ENCODE measurements at regions not wholly inside any gene's neighbourhood (a gene's known extent, or its start where the extent isn't known, plus 50 kb on each side); places are given as distances from the start of the nearest gene placed in this dataset.
"Not testable (repeated sequence)": the region's sequence is repeated elsewhere in the genome, so short reads cannot be mapped to it uniquely, and the experiment has no call there.

DNA sequence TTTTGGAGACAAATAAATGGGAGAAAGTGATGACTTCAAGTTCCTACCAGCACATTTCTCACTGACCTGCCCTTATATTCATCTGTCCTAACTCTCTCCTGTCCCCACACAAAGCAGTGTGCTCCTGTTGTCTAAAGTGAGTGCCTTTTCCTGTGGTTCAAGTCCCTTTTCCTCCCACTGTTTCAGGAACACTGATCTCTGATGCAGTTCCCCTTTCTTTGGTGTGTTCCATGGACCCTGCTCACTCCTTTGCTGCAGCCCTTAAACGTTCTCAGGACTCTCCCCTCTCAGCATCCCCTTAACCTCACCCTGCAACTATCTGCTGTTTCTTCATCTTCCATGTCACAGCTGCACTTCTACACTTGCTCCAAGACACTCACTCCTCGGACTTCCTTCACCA is 195.8 kb upstream of the ETV3 start:
- no peak for DNase-seq (ENCODE audit: low read depth)
- TF ChIP-seq, protein P1, sequence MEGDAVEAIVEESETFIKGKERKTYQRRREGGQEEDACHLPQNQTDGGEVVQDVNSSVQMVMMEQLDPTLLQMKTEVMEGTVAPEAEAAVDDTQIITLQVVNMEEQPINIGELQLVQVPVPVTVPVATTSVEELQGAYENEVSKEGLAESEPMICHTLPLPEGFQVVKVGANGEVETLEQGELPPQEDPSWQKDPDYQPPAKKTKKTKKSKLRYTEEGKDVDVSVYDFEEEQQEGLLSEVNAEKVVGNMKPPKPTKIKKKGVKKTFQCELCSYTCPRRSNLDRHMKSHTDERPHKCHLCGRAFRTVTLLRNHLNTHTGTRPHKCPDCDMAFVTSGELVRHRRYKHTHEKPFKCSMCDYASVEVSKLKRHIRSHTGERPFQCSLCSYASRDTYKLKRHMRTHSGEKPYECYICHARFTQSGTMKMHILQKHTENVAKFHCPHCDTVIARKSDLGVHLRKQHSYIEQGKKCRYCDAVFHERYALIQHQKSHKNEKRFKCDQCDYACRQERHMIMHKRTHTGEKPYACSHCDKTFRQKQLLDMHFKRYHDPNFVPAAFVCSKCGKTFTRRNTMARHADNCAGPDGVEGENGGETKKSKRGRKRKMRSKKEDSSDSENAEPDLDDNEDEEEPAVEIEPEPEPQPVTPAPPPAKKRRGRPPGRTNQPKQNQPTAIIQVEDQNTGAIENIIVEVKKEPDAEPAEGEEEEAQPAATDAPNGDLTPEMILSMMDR (IDR thresholded peaks at IDR 0.05; ENCODE audit: low read depth, low read length, missing control alignments) = no peak
- H3K4me3 ChIP-seq (ENCODE audit: low read depth, low read length) = no peak overlapping the region

GRCh38 chr1:157330177-157330576 is 192.0 kb upstream of the ETV3 start:
- H3K4me3 ChIP-seq (ENCODE audit: low read depth, low read length); DNase-seq (ENCODE audit: low read depth): not testable (repeated sequence)

DNA sequence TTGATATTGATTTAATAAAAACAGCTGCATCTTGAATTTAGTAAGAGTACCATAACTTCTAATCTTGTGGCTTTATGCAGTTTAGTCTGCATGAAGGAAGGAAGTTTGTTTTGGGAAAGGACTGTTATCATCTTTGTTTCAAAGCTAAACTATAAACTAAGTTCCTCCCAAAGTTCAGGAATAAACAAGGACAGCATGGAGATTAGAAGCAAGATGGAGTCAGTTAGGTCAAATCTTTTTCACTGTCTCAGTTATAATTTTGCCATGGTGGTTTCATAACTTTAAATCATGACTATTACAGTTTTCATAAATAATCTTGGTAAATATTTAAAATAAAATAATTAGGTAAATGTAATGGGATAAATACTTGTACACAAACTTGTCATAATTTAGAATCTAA is 189.9 kb upstream of the ETV3 start:
- not testable (repeated sequence) for DNase-seq (ENCODE audit: low read depth)

GRCh38 chr1:157326173-157326859 is 188.1 kb upstream of the ETV3 start:
- H3K4me3 ChIP-seq (ENCODE audit: low read depth, low read length) = no peak overlapping the region
- DNase-seq (ENCODE audit: low read depth) = no peak
- TF ChIP-seq, protein P1 (IDR thresholded peaks at IDR 0.05; ENCODE audit: low read depth, low read length, missing control alignments) = no peak

More for the DNA sequence above, 189.9 kb upstream of the ETV3 start:
- not testable (repeated sequence) for H3K4me3 ChIP-seq (ENCODE audit: low read depth, low read length)

DNA sequence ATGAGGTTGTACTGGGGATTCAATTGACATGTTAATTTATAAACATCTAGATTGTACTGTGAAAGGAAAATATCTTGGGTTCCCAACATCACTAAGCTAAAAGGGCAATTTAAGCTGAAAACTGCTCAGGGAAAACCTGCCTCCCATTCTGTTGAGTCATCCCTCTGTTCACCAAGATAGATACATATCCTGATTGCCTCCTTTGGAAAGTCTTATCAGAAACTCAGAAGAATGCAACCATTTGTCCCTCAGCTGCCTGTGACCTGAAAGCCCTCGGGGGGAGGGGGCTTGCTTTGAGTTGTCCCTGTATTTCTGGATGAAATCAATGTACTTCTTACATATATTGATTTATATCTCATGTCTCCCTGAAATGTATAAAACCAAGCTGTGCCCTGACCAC is 187.0 kb upstream of the ETV3 start:
- TF ChIP-seq, protein P1 (IDR thresholded peaks at IDR 0.05; ENCODE audit: low read depth, low read length, missing control alignments) = no peak
- no peak for DNase-seq (ENCODE audit: low read depth)
- no peak overlapping the region for H3K4me3 ChIP-seq (ENCODE audit: low read depth, low read length)

DNA sequence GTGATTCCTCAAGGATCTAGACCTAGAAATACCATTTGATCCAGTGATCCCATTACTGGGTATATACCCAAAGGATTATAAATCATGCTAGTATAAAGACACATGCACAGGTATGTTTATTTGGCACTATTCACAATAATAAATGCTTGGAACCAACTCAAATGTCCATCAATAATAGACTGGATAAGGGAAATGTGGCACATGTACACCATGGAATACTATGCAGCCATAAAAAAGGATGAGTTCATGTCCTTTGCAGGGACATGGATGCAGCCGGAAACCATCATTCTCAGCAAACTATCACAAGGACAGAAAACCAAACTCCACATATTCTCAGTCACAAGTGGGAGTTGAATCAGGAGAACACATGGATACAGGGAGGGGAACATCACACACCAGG is 183.8 kb upstream of the ETV3 start:
- not testable (repeated sequence) for DNase-seq (ENCODE audit: low read depth); H3K4me3 ChIP-seq (ENCODE audit: low read depth, low read length)

DNA sequence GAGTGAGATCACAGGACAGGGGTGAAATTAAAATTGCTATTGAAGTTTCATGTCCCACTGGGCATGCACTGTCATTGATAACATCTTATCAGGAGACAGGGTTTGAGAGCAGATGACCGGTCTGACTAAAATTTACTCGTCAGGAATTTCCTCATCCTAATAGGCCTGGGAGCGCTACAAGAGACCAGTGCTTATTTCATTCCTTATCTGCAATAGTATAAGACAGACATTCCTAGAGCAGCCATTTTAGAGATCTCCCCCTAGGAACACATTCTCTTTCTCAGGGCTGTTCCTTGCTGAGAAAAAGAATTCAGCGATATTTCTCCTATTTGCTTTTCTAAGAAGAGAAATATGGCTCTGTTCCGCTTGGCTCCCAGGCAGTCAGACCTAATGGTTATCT is 181.4 kb upstream of the ETV3 start:
- H3K4me3 ChIP-seq (ENCODE audit: low read depth, low read length) = no peak overlapping the region
- TF ChIP-seq, protein P1 (IDR thresholded peaks at IDR 0.05; ENCODE audit: low read depth, low read length, missing control alignments) = no peak
- no peak for DNase-seq (ENCODE audit: low read depth)

DNA sequence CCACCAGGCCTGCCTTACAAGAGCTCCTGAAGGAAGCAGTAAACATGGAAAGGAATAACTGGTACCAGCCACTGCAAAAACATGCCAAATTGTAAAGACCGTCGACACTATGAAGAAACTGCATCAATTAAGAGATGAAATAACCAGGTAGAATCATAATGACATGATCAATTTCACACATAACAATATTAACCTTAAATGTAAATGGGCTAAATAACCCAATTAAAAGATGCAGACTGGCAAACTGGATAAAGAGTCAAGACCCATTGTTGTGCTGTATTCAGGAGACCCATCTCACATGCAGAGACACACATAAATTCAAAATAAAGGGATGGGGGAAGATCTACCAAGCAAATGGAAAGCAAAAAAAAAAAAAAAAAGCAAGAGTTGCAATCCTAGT is 179.0 kb upstream of the ETV3 start:
- not testable (repeated sequence) for DNase-seq (ENCODE audit: low read depth); H3K4me3 ChIP-seq (ENCODE audit: low read depth, low read length)

- no peak overlapping the region for H3K4me3 ChIP-seq (ENCODE audit: low read depth, low read length)
- TF ChIP-seq, protein P1 (IDR thresholded peaks at IDR 0.05; ENCODE audit: low read depth, low read length, missing control alignments) = no peak
- DNase-seq (ENCODE audit: low read depth) = no peak
These were observed 177.3 kb upstream of the ETV3 start for GRCh38 chr1:157315544-157315943.
